Esophagus squamous epithelium (tissue), 4 donors: ENCODE measurements at regions not wholly inside any gene's neighbourhood (a gene's known extent, or its start where the extent isn't known, plus 50 kb on each side); places are given as distances from the start of the nearest gene placed in this dataset.

ENCODE experiments used
- CTCF ChIP-seq, 6 experiments: fragments of 450-650 bp in 4 of 6; fragments of 200-600 bp in 2 of 6; sonication (generic) in 2 of 6; IDR thresholded peaks; one replicate each; pipeline ENCODE4 v1.5.1; 2016 to 2019; ENCODE audit warnings: antibody characterized with exemption in 6 of 6, mild to moderate bottlenecking in 4 of 6, moderate library complexity in 4 of 6
- POLR2A ChIP-seq, 4 donors: fragments of 450-650 bp; IDR thresholded peaks; one replicate each; pipeline ENCODE4 v1.6.1; 2017; ENCODE audit warnings: antibody characterized with exemption in 4 of 4, mild to moderate bottlenecking in 4 of 4, moderate library complexity in 3 of 4

- TF ChIP-seq POLR2A (IDR thresholded peaks at IDR 0.05) (no peak), CTCF (IDR thresholded peaks at IDR 0.05) (no peak)
Measured at GRCh38 chr1:226492426-226493137, 56.0 kb upstream of the STUM start.
